ENCODE measurements at regions not wholly inside any gene's neighbourhood (a gene's known extent, or its start where the extent isn't known, plus 50 kb on each side); places are given as distances from the start of the nearest gene placed in this dataset.

DNA sequence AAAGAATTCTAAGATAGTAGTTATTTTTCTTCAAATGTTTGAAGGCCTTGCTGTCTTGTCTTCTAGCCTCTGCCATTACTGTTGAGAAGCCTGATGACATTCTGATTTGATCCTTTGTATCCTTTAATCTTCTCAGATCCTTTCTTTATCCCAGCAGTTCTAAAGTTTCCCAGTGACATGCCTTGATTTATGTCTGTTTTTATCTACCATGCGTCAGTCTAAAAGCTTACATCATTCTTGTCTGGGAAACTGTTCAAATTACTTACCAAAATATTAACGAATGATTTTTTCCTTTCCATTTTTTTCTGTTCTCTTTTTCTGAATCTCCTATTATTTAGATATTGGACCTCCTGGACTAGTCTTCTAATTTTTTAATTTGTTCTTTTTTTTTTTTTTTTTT lies 78.3 kb upstream of the HELT start:
- no peak for DNase-seq (ENCODE audit: low spot score)
- H3K27me3 Mint-ChIP-seq (ENCODE audit: insufficient read depth): peaks cover 40% of the 10 kb centered on the region
- H3K4me1 Mint-ChIP-seq (ENCODE audit: low read depth): peaks cover under 1% of the 10 kb centered on the region
- no peak overlapping the region for H3K4me3 Mint-ChIP-seq
- H3K9me3 Mint-ChIP-seq: no peaks in the 10 kb centered on the region
- no peak overlapping the region for H3K27ac Mint-ChIP-seq
- intact Hi-C loops (cut with micrococcal nuclease): no loop called here
- no peaks in the 10 kb centered on the region for H3K36me3 Mint-ChIP-seq (ENCODE audit: low read depth)

DNA sequence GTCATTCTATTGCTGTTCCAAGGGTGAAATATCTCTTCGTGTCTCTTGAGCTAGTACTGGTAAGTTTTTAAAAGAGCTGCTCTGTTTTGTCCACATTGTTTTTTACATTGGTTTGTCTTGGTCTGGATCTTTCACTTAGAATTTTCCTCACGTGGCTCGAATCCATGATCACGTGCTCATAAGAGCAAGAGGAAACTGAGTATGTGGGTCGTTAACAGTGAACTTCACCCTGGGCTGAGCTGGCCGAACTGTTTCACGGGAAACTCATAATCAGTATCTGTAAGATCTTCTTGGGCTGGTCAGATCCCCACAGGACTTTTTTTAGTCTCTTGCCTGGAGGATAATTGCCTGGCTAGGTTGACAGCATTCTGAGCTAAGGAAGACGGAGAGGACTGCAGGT lies 77.8 kb upstream of the HELT start:
- H3K4me3 Mint-ChIP-seq: no peak overlapping the region
- DNase-seq (ENCODE audit: low spot score): no peak
- H3K36me3 Mint-ChIP-seq (ENCODE audit: low read depth): no peaks in the 10 kb centered on the region
- H3K4me1 Mint-ChIP-seq (ENCODE audit: low read depth): no peaks in the 10 kb centered on the region
- no peak overlapping the region for H3K27ac Mint-ChIP-seq
- no peaks in the 10 kb centered on the region for H3K9me3 Mint-ChIP-seq
- H3K27me3 Mint-ChIP-seq (ENCODE audit: insufficient read depth): peaks cover 45% of the 10 kb centered on the region
- intact Hi-C loops (cut with micrococcal nuclease): no loop called here

DNA sequence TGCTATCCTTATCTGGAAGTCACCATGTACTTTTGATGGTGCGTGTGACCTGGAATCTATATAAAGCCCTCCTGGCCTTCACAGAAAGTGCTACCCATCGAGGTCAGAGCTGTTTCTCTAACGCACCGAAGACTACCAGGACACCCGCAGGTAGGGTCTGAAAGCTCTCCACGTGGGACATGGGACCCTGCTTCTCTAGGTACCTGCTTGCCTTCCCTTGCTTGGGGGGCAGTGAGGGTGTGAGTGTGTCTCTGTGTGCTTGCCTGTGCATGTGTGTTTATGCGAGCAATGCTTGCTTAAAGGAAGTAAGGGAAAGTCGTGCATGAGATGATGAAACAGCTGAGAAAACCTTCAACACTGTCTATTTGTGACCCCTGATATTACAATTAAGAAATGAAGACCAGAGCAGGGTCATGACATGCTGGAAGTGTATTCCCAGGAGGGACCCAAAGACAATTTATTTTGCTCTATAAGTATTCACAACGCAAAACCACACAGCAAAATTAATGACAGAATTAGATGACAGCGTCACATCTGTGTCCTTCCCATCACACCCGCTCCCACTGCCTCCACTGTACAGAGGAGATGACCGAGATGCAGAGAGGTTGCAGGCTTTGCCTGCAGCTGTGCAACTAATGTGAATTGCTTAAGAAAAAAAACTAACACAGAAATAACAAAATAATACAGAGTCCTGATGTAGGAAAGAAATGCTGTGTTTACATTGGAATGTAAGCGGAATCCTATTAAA lies 76.4 kb upstream of the HELT start:
- no peaks in the 10 kb centered on the region for H3K36me3 Mint-ChIP-seq (ENCODE audit: low read depth)

DNA sequence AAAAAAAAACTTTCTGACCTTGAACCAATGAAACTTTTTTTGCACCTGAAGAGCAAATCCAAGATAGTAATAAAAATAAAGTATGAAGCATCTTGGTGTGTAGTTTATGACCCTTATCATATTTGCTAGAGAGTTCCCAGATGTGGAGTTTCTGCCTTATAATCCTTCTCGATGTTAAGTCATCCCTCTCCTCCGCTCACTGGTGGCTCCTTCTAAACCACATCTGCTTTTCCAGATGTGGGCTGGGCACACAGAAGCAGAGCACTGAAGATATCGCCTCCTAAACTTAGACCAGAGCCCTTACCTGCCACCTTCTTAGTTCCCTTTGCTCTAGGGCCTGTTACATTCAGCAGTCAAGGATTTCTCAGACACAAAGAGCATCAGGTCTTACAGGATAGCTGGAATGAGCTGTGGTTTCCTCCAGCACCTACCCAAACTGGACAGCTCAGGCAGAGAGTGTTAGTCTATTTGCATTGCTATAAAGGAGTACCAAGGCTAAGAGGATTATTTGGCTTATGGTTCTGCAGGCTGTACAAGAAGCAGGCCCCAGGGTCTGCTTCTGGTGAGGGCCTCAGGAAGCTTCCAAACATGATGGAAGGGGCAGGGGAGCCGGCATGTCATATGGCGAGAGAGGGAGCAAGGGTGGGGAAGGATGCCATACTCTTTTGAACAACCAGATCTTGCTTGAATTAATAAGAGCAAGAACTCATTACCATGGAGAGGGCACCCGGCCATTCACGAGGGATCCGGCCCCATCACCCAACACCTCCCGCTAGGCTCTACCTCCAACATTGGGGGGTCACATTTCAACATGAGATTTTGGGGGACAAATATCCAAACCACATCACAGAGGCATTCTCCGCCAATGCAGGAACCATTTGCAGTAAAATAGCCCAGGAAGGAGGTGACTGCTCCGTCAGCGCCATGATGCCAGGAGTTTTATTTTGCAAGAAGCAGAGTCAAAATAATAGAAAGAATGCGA lies 75.6 kb upstream of the HELT start:
- DNase-seq (ENCODE audit: low spot score): no peak
- no peaks in the 10 kb centered on the region for H3K4me1 Mint-ChIP-seq (ENCODE audit: low read depth)
- no peaks in the 10 kb centered on the region for H3K9me3 Mint-ChIP-seq
- H3K27me3 Mint-ChIP-seq (ENCODE audit: insufficient read depth): peaks cover 46% of the 10 kb centered on the region
- H3K36me3 Mint-ChIP-seq (ENCODE audit: low read depth): no peaks in the 10 kb centered on the region
- intact Hi-C loops (cut with micrococcal nuclease): no loop called here
- H3K27ac Mint-ChIP-seq: no peak overlapping the region
- H3K4me3 Mint-ChIP-seq: no peak overlapping the region

More for the DNA sequence above, 76.4 kb upstream of the HELT start:
- Mint-ChIP-seq H3K9me3 (no peaks in the 10 kb centered on the region), H3K4me3 (no peak overlapping the region), H3K4me1 (ENCODE audit: low read depth) (no peaks in the 10 kb centered on the region), H3K27ac (no peak overlapping the region), H3K27me3 (ENCODE audit: insufficient read depth) (peaks cover 42% of the 10 kb centered on the region)
- DNase-seq (ENCODE audit: low spot score): no peak
- intact Hi-C loops (cut with micrococcal nuclease): no loop called here

DNA sequence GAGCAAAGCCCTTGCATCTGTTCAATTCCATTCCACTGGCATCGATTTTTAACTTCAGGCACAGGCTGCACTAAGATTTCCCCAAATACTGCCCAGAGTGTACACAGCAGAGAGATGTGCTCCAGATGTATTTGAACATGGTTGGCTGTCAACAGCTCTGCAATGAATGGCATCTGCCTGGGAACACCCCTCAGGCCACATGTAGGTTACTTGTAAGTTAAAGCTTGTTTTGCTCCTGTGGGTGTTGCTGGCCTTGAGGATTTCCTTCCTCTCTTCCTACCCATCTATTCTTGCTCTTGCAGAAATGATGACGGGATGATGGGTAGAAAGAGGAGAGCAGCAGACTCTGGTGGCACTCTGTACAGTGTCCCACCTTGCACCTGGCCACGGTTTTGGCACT lies 69.3 kb upstream of the HELT start:
- Mint-ChIP-seq H3K27me3 (ENCODE audit: insufficient read depth) (peaks cover 38% of the 10 kb centered on the region), H3K4me1 (ENCODE audit: low read depth) (no peaks in the 10 kb centered on the region), H3K9me3 (no peaks in the 10 kb centered on the region), H3K4me3 (no peak overlapping the region), H3K27ac (no peak overlapping the region), H3K36me3 (ENCODE audit: low read depth) (no peaks in the 10 kb centered on the region)
- intact Hi-C loops (cut with micrococcal nuclease): no loop called here
- DNase-seq (ENCODE audit: low spot score): no peak

DNA sequence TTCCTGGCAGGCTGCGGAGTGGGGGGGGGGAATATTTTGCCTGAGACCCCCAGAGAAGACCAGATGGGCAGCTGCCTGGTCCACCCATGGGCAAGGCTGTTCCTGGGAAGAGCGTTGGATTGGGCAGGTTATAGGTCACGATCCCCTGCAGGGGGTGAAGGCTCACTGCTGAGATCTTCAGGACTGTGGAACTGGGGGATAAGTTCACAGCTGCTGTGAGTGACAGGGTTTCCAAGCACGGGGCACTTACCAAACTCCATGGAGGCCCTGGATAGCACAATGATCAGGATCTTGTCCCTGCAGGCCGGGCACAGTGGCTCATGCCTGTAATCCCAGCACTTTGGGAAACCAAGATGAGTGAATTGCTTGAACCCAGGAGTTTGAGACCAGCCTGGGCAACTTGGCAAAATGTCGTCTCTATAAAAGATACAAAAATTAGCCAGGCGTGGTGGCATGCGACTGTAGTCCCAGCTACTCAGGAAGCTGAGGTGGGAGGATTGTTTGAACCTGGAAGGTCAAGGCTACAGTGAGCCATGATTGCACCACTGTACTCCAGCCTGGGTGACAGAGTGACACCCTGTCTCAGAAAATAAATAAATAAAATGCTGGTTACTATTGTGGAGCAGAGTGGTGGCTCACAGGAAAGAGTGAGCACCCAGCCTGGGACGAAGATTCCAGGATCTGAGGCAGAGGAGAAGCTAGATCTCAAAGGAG lies 68.0 kb upstream of the HELT start:
- Mint-ChIP-seq H3K27ac (no peak overlapping the region), H3K4me3 (no peak overlapping the region), H3K36me3 (ENCODE audit: low read depth) (no peaks in the 10 kb centered on the region), H3K27me3 (ENCODE audit: insufficient read depth) (peaks cover 28% of the 10 kb centered on the region), H3K4me1 (ENCODE audit: low read depth) (no peaks in the 10 kb centered on the region), H3K9me3 (no peaks in the 10 kb centered on the region)
- intact Hi-C loops (cut with micrococcal nuclease): no loop called here
- no peak for DNase-seq (ENCODE audit: low spot score)

DNA sequence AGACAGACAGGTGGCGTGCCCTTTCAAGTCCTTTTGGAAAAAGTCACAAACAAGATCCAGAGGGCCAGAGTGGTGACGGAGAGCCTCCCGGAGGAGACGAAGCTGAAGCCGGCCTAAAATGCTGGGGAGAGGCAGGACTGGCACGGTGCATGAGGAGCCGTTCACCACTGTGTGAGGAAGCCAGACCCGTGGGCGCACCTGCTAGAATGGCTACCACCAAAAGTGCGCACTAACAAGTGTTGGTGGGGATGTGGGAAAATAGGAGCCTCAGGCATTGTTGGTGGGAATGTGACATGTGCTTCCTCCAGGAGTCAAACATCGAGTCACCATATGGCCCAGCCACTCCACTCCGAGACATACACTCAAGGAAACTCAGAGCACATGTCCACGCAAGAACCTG lies 67.4 kb upstream of the HELT start:
- Mint-ChIP-seq H3K36me3 (ENCODE audit: low read depth) (no peaks in the 10 kb centered on the region), H3K4me3 (no peak overlapping the region), H3K27ac (no peak overlapping the region), H3K9me3 (no peaks in the 10 kb centered on the region), H3K27me3 (ENCODE audit: insufficient read depth) (peaks cover 24% of the 10 kb centered on the region), H3K4me1 (ENCODE audit: low read depth) (no peaks in the 10 kb centered on the region)
- intact Hi-C loops (cut with micrococcal nuclease): no loop called here
- DNase-seq (ENCODE audit: low spot score): no peak

DNA sequence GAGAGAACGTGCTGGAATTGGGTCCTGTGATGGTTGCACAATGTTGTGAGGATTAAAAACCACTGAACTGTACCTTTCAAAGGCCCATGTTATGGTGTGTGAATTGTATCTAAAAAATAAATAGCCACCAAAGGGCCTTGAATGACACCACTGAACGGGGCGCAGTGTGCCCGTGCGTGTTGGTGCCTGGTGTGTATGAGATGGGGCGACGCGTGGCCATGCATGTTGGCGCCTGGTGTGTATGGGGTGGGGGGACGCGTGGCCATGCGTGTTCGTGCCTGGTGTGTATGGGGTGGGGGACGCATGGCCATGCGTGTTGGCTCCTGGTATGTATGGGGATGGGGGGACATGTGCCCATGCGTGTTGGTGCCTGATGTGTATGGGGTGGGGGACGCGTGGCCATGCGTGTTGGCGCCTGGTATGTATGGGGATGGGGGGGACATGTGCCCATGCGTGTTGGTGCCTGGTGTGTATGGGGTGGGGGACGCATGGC lies 66.6 kb upstream of the HELT start:
- Mint-ChIP-seq H3K9me3 (no peaks in the 10 kb centered on the region), H3K36me3 (ENCODE audit: low read depth) (no peaks in the 10 kb centered on the region), H3K4me3 (no peak overlapping the region), H3K4me1 (ENCODE audit: low read depth) (no peaks in the 10 kb centered on the region), H3K27me3 (ENCODE audit: insufficient read depth) (peaks cover 19% of the 10 kb centered on the region), H3K27ac (no peak overlapping the region)
- DNase-seq (ENCODE audit: low spot score): no peak
- intact Hi-C loops (cut with micrococcal nuclease): no loop called here

DNA sequence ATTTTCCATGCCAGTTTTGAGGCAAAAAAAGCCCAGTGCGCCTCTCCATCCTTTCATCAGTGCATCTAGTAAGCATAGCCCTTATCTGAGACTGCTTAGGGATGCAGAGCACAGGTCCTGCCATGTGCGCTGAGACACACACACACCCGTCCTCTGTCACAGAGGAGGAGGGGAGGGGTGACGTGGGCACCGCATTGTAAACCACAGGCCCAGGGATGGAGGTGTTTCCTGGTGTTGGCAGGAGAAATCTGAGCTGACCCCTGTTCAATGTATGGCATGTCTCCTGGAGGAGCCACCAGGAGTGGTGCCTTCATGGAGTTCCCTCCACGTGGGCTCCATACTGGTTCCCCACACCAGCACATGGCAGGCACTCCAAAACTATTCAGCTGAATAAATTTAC lies 65.8 kb upstream of the HELT start:
- intact Hi-C loops (cut with micrococcal nuclease): no loop called here
- Mint-ChIP-seq H3K36me3 (ENCODE audit: low read depth) (no peaks in the 10 kb centered on the region), H3K9me3 (no peaks in the 10 kb centered on the region), H3K4me1 (ENCODE audit: low read depth) (no peaks in the 10 kb centered on the region), H3K27me3 (ENCODE audit: insufficient read depth) (peaks cover 11% of the 10 kb centered on the region), H3K27ac (no peak overlapping the region), H3K4me3 (no peak overlapping the region)
- no peak for DNase-seq (ENCODE audit: low spot score)

DNA sequence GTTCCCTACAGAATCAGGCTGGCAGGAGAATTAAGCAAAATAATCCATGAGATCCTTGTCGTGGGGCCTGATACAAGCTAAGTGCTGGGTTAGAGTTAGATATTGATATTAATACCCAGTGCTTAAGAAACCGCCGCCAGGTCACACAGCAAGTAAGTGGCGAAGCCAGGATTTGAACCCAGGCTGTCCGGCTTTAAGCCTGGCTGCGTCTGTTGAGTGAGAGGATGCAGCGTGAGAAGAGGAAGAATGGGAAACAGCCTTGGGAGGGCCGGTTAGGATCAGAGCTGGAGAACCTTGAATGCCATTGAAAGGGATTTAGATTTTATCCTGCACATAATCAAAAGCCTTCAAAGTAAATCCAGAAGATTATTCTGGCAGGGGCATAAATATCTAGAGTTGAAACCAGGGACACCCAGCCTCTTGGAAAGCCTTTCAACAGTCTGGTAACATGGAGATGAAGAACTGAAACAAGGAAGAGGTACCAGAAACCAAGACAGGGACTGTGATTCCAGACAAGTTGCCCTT lies 64.8 kb upstream of the HELT start:
- Mint-ChIP-seq H3K27ac (no peak overlapping the region), H3K36me3 (ENCODE audit: low read depth) (no peaks in the 10 kb centered on the region), H3K27me3 (ENCODE audit: insufficient read depth) (peaks cover 8% of the 10 kb centered on the region), H3K4me1 (ENCODE audit: low read depth) (no peaks in the 10 kb centered on the region), H3K9me3 (no peaks in the 10 kb centered on the region), H3K4me3 (no peak overlapping the region)
- DNase-seq (ENCODE audit: low spot score): no peak
- intact Hi-C loops (cut with micrococcal nuclease): no loop called here

DNA sequence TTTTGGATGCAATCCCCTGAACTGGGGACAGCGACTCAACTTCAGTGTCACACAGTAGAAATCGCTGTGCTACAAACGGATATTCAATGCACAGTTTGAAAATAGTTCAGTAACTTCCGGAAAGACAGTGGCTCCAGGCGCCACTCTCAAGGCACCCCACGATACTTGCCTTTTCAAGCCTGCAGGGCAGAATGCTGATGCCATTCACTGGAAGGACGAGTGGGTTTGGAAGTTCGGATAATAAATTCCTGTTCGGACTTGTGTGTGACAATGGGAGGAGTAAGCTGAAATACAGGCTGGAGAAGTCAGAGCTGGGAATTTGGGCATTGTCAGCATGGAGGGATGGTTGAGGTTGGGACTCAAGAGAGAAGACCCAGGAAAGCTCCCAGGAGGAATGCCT lies 64.3 kb upstream of the HELT start:
- intact Hi-C loops (cut with micrococcal nuclease): no loop called here
- Mint-ChIP-seq H3K4me3 (no peak overlapping the region), H3K27ac (no peak overlapping the region), H3K9me3 (no peaks in the 10 kb centered on the region), H3K27me3 (ENCODE audit: insufficient read depth) (peaks cover 5% of the 10 kb centered on the region), H3K36me3 (ENCODE audit: low read depth) (no peaks in the 10 kb centered on the region), H3K4me1 (ENCODE audit: low read depth) (no peaks in the 10 kb centered on the region)
- no peak for DNase-seq (ENCODE audit: low spot score)

DNA sequence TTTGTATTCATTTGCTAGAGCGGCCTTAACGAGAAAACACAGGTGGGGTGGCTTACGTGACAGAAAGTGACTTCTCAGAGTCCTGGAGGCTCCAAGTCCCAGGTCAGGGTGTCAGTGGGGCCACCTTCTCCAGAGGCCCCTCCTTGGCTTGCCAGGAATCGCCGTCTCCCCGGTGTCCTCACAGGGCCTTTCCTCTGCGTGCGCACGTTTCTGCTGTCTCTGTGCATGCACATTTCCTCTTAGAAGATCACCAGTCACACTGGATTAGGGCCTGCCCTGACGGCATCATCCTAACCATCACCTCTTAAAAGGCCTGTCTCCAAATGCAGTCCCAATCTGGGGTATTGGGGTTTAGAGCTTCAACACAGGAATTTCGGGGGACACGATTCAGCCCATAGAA lies 63.8 kb upstream of the HELT start:
- no peak for DNase-seq (ENCODE audit: low spot score)
- Mint-ChIP-seq H3K9me3 (no peaks in the 10 kb centered on the region), H3K36me3 (ENCODE audit: low read depth) (no peaks in the 10 kb centered on the region), H3K4me3 (no peak overlapping the region), H3K27me3 (ENCODE audit: insufficient read depth) (peaks cover 8% of the 10 kb centered on the region), H3K4me1 (ENCODE audit: low read depth) (no peaks in the 10 kb centered on the region), H3K27ac (no peak overlapping the region)
- intact Hi-C loops (cut with micrococcal nuclease): no loop called here
